ENCODE measurements at regions not wholly inside any gene's neighbourhood (a gene's known extent, or its start where the extent isn't known, plus 50 kb on each side); places are given as distances from the start of the nearest gene placed in this dataset.

DNA sequence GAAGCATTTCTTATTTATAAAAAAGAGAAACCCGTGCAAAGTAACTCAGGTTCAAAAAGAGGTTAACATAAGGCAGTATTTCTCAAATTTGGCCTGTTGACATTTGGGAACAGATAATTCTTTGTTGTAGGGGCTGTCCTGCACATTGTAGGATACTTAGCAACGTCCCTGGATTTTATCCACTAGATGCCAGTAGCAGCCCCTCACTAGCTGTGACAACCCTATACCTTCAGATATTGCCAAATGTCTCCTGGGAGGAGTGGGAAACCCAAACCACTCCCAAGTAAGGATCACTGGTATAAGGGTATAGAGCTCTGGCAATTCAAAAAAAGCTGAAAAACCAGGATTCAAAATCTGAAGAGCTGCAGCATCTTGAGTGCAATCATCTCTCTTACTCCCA is 202.3 kb upstream of the PRKCQ start:
- in situ Hi-C loops (cut with MboI; ENCODE audit: low sequenced_read_pairs) = no loop called here

DNA sequence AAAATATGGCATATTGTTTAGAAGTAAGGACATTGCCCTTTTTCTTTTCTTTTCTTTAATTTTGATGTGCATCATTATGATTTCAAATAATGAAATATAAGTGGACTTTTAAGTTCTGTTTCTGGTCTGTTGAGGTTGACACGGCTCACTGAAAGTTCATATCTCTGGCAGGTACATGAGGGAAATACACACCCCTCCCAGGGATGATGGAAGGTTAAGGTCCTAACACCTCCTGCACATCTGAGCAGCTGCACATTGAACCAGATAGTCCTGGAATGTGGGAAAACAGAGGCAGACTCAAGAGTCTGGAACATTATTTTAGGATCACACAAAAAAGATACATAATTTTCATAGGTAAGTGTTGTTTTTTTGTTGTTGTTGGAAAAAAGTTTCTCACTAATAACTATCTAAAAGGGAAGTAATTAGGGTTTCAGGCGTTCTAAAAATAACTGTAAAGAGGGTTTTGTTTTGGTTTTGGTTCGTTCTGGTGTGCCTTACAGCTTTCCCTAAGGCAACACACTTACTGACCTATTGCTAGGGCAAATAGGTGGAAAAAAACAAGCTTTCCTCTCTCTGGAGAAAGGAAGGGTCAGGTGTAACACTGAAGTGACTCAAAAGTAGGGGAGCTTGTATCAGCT is 201.2 kb upstream of the PRKCQ start:
- in situ Hi-C loops (cut with MboI; ENCODE audit: low sequenced_read_pairs) = no loop called here

DNA sequence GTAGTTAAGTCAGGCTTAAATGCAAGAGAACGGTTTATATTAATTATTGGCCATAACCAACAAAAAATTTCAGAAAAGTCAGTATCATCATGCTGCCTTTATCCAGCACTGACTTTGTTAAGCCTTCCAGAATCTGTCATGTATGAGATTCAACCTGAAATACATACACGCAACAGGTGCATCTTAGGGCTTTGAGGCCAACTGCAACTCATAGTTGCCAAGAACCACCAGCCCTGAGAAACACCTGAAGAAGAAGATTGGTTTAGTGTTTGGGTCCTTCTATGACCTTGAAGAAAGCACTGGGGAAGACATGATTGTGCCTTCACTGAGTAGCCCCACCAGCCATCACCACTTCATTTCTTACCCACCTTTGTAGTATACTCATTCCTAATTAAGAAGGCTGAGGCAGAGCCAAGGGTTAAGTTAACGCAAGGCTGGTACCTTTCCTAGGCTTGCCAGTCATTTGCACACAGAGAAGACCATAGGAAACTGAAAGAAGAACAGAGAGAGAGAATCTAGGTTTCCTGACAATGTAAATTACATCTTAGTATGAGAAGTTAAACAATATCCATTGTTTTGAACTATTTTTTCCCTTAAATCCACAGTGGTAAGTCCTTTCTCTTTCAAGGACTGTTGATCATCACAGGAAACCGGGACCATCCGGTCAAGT is 200.1 kb upstream of the PRKCQ start:
- in situ Hi-C loops (cut with MboI; ENCODE audit: low sequenced_read_pairs) = no loop called here

DNA sequence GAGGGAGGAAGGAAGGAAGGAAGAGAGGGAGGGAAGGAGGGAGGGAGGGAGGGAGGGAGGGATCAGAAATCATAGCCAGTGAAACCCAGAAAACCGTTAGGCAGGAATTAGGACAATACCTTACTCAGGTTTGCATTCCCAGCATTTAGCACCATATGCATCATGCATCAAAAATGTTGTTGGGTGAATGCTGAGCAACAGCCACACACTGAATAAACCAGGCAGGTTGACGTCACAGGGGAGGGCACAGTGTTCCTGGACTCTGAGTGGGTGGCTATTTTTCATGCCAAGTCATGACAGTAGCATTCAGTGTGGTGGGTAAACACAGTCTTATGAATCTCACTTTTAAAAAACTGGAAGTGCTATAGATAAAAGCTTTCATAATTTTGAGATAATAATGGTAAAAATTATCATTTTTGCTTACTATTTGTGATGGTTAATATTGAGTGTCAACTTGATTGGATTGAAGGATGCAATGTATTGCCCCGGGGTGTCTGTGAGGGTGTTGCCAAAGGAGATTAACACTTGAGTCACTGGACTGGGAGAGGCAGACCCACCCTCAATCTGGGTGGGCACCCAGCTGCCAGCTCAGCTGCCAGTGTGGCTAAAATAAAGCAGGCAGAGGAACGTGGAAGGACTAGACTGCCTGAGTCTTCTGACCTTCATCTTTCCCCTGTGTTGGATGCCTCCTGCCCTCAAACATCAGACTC is 199.1 kb upstream of the PRKCQ start:
- in situ Hi-C loops (cut with MboI; ENCODE audit: low sequenced_read_pairs) = no loop called here

DNA sequence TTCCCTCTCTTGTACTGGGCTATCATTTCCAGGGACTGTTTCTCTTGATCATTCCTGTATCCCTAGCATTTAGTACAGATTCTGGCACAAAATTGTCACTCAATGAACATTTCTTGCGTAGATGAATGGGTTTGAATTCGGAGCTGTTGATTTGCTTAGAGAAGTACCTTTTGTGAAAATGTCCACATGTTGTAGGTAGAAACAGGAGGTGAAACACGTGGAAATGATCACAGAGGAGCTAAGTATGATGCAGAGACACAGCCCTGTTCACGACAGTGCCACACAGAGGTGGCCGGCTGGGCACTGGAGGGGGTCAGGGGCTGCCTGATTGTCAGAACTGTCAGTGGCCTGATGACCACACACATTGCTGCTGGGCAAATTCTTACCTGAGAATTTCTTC is 196.1 kb upstream of the PRKCQ start:
- in situ Hi-C loops (cut with MboI; ENCODE audit: low sequenced_read_pairs) = no loop called here

DNA sequence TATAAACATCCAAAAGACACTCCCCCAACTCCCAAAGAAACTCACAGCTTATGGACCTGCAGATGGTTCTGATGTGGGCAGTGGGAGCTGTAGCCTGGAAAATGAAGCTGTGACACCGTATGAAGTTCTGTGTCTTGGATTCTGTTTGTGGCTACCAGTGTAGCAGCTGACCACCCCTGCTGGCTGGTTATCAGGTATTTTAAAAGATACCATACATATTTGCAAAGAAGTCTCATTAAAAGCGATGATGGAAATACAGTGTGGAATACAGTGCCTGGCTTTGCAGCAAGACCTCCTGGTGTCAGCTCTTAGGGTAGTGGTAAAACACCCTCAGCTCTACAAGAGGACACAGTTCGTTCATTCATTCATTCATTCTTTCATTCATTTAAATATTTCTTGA is 194.3 kb upstream of the PRKCQ start:
- in situ Hi-C loops (cut with MboI; ENCODE audit: low sequenced_read_pairs) = no loop called here

DNA sequence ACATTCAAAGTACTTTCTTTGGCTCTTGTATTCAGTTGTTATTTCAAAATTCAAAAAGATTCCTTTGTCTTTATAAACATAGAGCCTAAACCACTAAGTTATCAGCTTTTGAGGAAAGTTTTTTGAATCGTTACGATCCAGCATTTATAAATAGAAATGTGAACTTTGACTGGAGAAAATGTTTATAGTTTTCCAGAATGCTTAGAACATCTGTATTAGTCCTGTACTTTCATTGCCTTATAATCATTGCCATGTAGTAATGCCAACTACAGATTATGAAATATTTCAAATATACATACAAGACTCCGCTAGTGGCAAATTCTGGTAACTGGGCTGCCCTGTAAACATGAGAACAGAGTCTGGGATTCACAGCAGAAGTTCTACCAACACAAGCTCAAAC is 191.3 kb upstream of the PRKCQ start:
- in situ Hi-C loops (cut with MboI; ENCODE audit: low sequenced_read_pairs) = no loop called here

DNA sequence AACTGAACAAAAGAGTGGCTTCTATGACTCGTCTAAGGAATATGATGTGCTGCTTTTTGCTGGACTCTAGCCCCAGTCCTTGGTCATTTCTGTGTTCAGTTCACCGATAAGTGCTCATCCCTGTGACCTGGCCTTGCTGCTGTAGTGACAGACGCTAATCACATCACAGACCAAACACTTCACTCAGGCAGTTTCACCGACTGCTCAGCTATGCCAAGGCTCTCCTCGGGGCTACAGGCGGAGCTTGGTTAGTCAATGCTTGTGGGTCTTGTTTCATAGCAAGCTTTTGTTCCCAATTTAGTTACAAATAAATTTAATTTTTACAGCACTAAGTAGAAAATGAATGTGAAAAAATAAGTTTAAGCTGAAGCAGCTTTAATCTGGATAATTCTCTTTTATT is 190.8 kb upstream of the PRKCQ start:
- in situ Hi-C loops (cut with MboI; ENCODE audit: low sequenced_read_pairs) = no loop called here

DNA sequence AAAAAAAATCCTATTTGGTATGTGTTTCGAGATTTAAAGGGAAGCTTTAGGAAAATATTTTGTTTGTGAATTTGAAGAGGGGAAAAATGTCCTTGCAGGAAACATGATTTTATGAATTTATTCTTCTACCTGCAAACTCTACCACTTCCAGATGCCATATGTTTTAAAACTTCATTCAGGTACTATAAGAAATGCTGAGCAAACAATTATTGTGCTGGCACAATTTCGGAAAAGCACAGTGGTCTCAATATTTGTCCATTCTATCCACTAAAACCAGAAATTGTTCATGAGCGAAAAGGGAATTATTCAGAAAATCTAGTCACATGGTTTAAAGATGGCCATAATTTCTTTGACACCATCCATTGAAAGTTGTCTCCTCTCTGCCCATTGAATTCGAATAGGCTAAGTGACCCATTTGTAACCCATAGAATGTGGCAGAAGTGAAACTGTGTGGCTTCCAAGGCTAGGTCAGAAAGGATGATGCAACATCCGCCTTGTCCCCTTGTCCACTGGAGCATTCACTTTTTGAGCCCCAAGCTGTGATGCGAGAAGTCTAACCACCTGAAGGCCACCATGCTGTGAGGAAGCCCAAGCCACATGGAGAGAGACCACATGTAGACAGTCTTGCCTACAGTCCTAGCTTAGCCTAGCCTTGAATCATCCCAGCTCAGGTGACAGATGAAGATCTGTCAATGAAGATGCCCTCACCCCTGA is 189.8 kb upstream of the PRKCQ start:
- in situ Hi-C loops (cut with MboI; ENCODE audit: low sequenced_read_pairs) = no loop called here

DNA sequence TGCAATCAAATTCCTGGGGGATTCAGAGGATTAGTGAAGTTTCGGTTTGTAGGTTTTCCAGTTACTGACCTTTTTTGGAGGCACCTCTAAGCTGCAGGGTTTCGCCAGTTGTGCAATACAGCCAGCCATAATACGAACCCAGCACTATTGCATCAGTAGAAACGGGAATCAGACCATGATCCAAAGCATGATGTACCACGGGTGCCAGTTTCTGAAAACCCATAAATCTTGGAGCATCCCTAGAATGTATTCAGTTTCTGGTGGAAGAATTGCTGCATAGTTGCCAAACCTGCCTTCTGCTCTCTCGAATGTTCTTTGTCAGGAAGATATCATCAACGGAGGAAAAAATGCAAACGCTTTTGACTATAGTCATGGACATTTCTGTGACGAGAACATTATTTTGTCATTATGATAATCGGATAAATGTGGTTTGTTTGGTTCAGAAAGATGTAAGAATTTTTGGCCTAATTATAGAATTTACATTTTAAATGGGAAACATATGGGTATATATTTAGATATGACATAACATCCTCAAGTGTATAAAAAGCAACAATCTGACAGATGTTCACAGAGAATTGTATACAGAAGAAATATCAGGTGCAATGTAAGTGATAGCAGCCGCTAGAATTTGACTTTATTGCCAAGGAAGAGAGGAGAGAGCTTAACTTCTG is 186.2 kb upstream of the PRKCQ start:
- in situ Hi-C loops (cut with MboI; ENCODE audit: low sequenced_read_pairs) = no loop called here

DNA sequence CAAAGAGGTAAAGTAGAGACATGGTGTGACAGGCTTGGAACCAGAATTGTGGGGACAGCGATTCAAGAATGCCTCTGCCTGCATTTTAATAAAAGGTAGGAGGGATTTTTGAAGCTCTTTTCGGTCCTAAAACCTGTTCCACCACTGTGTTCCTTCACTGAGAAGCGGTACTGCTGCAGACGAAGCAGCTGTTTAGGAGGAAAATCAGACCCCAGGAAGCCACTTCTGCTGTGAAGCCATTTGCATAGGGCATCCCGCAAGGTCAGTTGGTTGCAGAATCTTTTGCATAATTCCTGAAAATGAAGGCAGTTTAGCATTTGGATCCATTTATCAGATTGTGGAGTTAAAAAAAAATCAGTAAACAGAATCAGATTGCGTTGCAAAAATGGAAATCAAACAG is 183.3 kb upstream of the PRKCQ start:
- in situ Hi-C loops (cut with MboI; ENCODE audit: low sequenced_read_pairs) = no loop called here

DNA sequence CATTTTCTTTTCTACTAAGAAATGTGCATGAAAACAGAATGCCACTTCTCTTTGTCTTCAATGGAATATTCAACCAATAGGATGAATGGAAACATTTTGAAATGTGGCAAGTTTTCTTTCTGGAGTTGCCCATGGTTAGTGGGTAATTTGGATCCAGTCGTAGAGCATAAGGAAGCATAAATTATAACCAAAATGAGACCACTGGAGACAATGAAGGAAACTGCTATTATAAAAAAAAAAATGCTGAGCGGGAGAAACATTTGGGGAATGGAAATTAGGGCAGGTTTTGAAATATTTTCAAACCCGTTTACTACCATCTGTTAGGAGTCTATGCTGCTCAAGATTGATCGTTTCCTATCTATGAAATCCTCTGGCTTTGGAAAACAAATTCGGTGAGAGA is 182.9 kb upstream of the PRKCQ start:
- in situ Hi-C loops (cut with MboI; ENCODE audit: low sequenced_read_pairs) = no loop called here

DNA sequence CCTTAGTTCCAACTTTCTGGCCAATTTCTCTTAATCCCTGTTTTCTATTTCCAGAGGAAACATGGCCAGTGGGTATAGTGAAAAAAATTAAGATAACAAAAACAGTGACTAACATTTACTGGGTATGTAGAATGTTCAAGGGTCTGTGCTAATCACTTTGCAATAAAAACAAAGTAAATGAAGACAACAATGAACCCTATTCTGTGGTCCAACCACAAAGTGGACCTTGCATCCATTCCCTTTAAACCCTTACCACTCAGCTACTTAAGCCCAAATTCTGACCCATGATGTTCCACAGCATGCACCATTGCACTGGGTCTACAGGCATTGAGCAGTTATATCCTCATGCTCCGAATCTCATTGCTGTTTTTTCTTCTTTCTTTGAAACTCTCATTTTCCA is 179.9 kb upstream of the PRKCQ start:
- in situ Hi-C loops (cut with MboI; ENCODE audit: low sequenced_read_pairs) = no loop called here

DNA sequence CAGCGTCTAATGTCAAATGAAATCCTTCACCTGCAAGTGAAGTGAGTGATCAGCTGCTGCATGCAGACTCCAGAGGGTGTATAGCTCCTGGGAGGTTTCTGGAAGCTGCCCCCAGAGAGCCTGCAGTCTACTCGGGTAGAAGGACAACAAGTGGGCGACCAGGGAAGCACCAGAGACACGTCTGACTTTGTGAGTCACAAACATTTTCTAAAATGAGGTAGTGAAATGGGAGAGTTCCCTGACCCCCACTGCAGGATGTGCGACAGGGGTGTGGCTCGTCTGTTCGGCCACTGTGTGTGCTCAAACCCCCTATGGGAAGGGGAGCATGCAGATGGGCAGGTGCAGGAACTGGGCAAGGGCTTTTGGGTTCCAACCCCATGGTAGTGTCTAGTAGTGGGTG is 177.1 kb upstream of the PRKCQ start:
- in situ Hi-C loops (cut with MboI; ENCODE audit: low sequenced_read_pairs) = no loop called here

DNA sequence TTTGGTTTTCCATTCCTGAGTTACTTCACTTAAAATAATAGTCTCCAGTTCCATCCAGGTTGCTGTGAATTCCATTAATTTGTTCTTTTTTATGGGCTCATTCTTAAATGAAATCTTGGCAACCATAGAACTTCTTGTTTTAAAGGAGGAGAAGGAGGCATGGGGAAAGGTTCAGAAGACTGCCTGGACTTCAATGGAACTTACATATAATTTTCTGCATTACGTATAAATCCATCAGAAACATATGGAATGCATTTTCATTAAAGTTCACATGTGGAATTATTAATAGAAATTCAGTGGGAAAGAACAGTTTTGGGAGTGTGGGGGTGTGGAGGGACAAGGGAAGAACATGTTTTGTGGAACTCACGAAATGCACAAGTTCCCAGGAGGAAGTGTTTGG is 176.6 kb upstream of the PRKCQ start:
- in situ Hi-C loops (cut with MboI; ENCODE audit: low sequenced_read_pairs) = no loop called here

DNA sequence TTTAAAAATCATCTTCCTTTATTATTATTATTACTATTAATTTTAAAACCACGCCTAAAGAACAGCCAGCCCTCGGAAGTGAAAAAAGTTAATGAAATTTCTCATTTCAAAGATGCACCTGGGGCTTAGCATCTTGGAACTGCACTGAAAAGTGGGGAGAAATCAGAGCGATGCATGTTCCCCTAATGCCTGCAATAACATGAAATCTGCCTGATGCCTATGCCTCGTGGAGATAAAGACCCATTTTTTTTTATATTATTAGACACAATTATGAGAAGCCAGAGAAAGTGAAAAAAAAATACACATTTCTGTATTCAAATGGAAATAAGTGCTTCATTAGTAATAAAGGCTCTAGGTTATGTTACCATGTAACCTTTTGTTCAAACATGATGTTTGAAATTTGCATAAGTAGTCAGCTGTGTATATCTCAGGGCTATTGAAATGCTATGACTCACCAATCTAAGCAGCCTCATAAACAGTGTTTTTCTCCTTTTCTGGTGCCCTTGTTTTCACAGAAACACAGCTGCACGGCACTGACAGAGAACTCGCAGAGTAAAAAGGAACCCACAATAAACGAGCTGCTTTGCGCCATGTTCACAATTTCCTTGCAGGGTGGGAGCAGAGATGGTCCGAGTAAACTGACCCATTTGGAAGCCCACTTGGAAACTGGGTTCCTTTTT is 175.8 kb upstream of the PRKCQ start:
- in situ Hi-C loops (cut with MboI; ENCODE audit: low sequenced_read_pairs) = no loop called here

DNA sequence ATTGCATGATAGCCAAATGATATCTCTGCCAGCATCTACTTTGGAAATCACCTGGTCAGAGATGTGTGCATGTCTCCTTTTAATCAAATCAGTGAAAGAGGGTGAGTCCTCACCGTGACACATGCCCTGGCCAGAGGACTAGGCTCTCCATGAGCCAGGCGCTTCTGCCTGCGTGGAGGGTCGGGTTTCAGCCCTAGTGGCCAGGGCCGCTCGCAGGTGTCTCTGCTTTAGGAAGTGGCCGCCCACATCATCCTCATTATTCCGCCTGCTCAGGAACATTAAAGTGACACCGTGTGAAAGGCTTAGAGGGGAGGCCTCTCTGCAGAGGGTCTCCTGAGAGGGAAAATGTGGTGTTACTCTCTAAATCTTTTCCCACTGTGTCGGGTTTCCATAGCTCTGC is 173.6 kb upstream of the PRKCQ start:
- in situ Hi-C loops (cut with MboI; ENCODE audit: low sequenced_read_pairs) = no loop called here

DNA sequence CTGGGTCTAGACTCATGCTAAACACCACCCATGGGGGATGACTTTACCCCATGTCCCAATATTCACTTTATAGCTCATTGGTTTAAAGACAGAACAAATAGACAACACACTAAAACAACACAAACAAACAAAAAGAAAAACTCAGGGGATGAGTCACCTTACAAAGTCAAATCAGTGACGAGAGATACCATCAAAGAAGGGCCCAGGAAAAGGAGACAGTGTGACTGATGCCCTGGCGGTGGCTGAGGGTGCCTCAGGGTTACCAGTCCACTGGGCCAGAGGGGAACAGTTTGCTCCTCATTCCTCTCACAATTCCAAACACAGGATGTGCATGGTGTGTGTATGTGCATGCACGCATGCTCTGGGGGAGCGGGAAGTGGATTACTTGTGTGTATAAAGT is 171.3 kb upstream of the PRKCQ start:
- in situ Hi-C loops (cut with MboI; ENCODE audit: low sequenced_read_pairs) = no loop called here

DNA sequence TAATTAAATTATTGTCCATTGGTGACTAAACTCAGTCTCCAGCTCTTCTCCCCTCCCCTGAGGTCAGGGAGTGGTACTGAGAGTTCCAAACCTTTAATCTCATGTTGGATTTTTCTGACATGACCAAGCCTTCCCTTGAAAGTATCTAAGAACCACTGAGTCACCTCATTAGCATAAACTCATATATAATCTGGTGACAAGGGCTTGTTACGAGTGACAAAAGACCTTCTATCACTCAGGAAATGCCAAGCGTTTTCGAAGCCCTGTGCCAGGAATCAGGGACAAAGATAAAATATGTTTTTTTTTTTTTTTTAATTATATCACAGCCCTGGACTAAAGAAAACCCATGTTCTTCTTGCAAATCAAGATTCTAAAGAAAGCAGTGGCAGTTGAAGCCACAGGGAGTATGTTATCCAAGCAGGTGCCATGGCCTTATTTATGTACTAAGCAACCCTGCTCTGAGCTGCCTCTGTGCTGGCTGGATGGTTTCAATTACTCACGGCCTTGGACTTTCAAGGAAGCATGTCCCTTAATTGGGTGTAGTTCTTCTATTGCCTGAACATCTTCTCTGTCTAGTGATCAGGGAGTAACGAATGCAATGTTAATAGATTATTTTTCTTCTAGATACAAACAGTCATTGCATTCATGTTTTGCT is 169.0 kb upstream of the PRKCQ start:
- in situ Hi-C loops (cut with MboI; ENCODE audit: low sequenced_read_pairs) = no loop called here

DNA sequence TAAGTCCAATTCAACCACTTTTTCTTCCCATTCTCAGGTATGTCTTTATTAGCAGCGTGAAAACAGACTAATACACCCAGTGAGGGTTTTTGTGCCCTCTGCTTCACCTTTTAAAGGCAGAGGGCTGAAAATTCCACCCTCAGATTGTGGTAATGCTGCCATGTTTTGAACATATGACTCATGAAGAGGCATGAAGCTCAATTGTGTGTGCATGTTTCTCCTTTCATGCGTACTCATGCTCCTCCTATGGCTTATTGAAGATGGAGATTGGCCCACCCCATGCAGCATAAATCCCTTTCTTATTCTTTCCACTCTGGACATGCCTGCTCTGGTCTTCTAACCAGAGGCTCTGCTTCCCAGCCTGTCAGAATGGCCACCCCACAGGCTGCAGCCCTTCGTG is 168.0 kb upstream of the PRKCQ start:
- in situ Hi-C loops (cut with MboI; ENCODE audit: low sequenced_read_pairs) = no loop called here
